ENCODE measurements at regions not wholly inside any gene's neighbourhood (a gene's known extent, or its start where the extent isn't known, plus 50 kb on each side); places are given as distances from the start of the nearest gene placed in this dataset.

- TF ChIP-seq ZNF263 (CRISPR knock-in tag; IDR thresholded peaks at IDR 0.05; ENCODE audit: low read depth) (no peak), ZSCAN18 (CRISPR knock-in tag; IDR thresholded peaks at IDR 0.05) (no peak), NR2C2 (CRISPR knock-in tag; IDR thresholded peaks at IDR 0.05) (no peak), CTCF (IDR thresholded peaks at IDR 0.05) (no peak), CREB1 (CRISPR knock-in tag; IDR thresholded peaks at IDR 0.05) (no peak), ATF6 (CRISPR knock-in tag; IDR thresholded peaks at IDR 0.05) (no peak), USF1 (CRISPR knock-in tag; IDR thresholded peaks at IDR 0.05) (no peak)
- TF ChIP-seq, protein P1, sequence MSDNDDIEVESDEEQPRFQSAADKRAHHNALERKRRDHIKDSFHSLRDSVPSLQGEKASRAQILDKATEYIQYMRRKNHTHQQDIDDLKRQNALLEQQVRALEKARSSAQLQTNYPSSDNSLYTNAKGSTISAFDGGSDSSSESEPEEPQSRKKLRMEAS (CRISPR knock-in tag; IDR thresholded peaks at IDR 0.05) = no peak
- TF ChIP-seq, protein P2, sequence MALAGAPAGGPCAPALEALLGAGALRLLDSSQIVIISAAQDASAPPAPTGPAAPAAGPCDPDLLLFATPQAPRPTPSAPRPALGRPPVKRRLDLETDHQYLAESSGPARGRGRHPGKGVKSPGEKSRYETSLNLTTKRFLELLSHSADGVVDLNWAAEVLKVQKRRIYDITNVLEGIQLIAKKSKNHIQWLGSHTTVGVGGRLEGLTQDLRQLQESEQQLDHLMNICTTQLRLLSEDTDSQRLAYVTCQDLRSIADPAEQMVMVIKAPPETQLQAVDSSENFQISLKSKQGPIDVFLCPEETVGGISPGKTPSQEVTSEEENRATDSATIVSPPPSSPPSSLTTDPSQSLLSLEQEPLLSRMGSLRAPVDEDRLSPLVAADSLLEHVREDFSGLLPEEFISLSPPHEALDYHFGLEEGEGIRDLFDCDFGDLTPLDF (CRISPR knock-in tag; IDR thresholded peaks at IDR 0.05) = no peak
These were observed 222.8 kb upstream of the KLF6 start for GRCh38 chr10:4007771-4008170.
